Bone marrow (tissue), 2 donors: ENCODE measurements at regions not wholly inside any gene's neighbourhood (a gene's known extent, or its start where the extent isn't known, plus 50 kb on each side); places are given as distances from the start of the nearest gene placed in this dataset.

Experiments used
- DNase-seq, 2 donors: peaks; one replicate each; lab custom pipeline; 2025; lab: John Stamatoyannopoulos, UW

- no peak for DNase-seq
Observed at GRCh38 chr2:219954331-219954730, 326.9 kb downstream of the SLC4A3 start.

GRCh38 chr2:219957820-219958219, 330.4 kb downstream of the SLC4A3 start:
- DNase-seq = no peak

GRCh38 chr2:219958941-219959340, 331.5 kb downstream of the SLC4A3 start:
- no peak for DNase-seq

- no peak for DNase-seq
Observed at GRCh38 chr2:219959471-219959870, 332.0 kb downstream of the SLC4A3 start.

- DNase-seq = no peak
Observed at GRCh38 chr2:219961947-219962498, 334.6 kb downstream of the SLC4A3 start.

GRCh38 chr2:219962801-219963200, 335.4 kb downstream of the SLC4A3 start:
- no peak for DNase-seq

GRCh38 chr2:219965287-219966194, 338.1 kb downstream of the SLC4A3 start:
- DNase-seq = no peak

GRCh38 chr2:219967247-219968245, 340.1 kb downstream of the SLC4A3 start:
- no peak for DNase-seq

GRCh38 chr2:219968685-219969345, 341.4 kb downstream of the SLC4A3 start:
- DNase-seq = no peak

GRCh38 chr2:219969508-219969907, 342.1 kb downstream of the SLC4A3 start:
- DNase-seq = no peak

GRCh38 chr2:219973136-219973535, 345.7 kb downstream of the SLC4A3 start:
- no peak for DNase-seq

- DNase-seq = no peak
Observed at GRCh38 chr2:219976871-219977270, 349.4 kb downstream of the SLC4A3 start.

GRCh38 chr2:219980638-219981037, 353.2 kb downstream of the SLC4A3 start:
- DNase-seq = no peak

GRCh38 chr2:219983836-219984235, 356.4 kb downstream of the SLC4A3 start:
- DNase-seq = no peak

GRCh38 chr2:219985017-219985416, 357.6 kb downstream of the SLC4A3 start:
- no peak for DNase-seq

GRCh38 chr2:219987830-219988229, 360.4 kb downstream of the SLC4A3 start:
- DNase-seq = no peak

- DNase-seq = no peak
Observed at GRCh38 chr2:219989744-219990143, 362.3 kb downstream of the SLC4A3 start.

- no peak for DNase-seq
Observed at GRCh38 chr2:219991116-219991515, 363.7 kb downstream of the SLC4A3 start.

GRCh38 chr2:219995399-219995798, 368.0 kb downstream of the SLC4A3 start:
- no peak for DNase-seq

- no peak for DNase-seq
Observed at GRCh38 chr2:219995991-219996765, 368.7 kb downstream of the SLC4A3 start.

GRCh38 chr2:219997341-219997851, 370.0 kb downstream of the SLC4A3 start:
- no peak for DNase-seq
